OCI-LY7 (cell line): ENCODE measurements at regions not wholly inside any gene's neighbourhood (a gene's known extent, or its start where the extent isn't known, plus 50 kb on each side); places are given as distances from the start of the nearest gene placed in this dataset.

Experiments
- BruUV-seq: library from RNA; stranded (reverse); fragments of 400-500 nt; replicated peaks from 2 replicates; lab custom pipeline; 2021; lab: Mats Ljungman, UMichigan
- CTCF ChIA-PET: fragments of 300-600 bp; sonication (Branson Sonifier 250); formaldehyde crosslinking; loops from one replicate; lab custom pipeline; 2022; ENCODE audit warnings: antibody characterized with exemption; ENCODE audit not compliant: unreplicated experiment; lab: Charles Lee
- POLR2A ChIA-PET: fragments of 300-600 bp; sonication (Branson Sonifier 250); formaldehyde crosslinking; loops from one replicate; lab custom pipeline; 2022; ENCODE audit warnings: antibody characterized with exemption; lab: Charles Lee
- DNase-seq: peaks from one replicate; pipeline ENCODE4 v3.0.0-alpha.2; 2015; ENCODE audit warnings: low spot score
- H2AFZ ChIP-seq: fragments of 200-600 bp; sonication (generic), shearing (Covaris generic); 2 replicates; pipeline ENCODE4 v1.6.1; 2014; ENCODE audit warnings: mild to moderate bottlenecking, antibody characterized with exemption, low read length, moderate library complexity
- H3K27ac ChIP-seq: fragments of 200-600 bp; sonication (generic); 2 replicates; pipeline ENCODE4 v1.5.1; 2014; ENCODE audit warnings: mixed run types, low read depth, mild to moderate bottlenecking, moderate library complexity, low read length, inconsistent platforms; ENCODE audit not compliant: poor library complexity, severe bottlenecking
- H3K36me3 ChIP-seq: fragments of 200-600 bp; sonication (generic); 2 replicates; pipeline ENCODE4 v1.6.1; 2014; ENCODE audit warnings: mild to moderate bottlenecking, antibody characterized with exemption, low read length, moderate library complexity, mixed read lengths; ENCODE audit not compliant: insufficient read depth
- H3K4me1 ChIP-seq: fragments of 200-600 bp; sonication (generic); 2 replicates; pipeline ENCODE4 v1.5.1; 2014; ENCODE audit warnings: mild to moderate bottlenecking, low read length; ENCODE audit not compliant: insufficient read depth, poor library complexity, severe bottlenecking
- H3K4me2 ChIP-seq: fragments of 200-600 bp; sonication (generic); 2 replicates; pipeline ENCODE4 v1.6.1; 2014; ENCODE audit warnings: mild to moderate bottlenecking, low read length
- H3K4me3 ChIP-seq: fragments of 200-600 bp; sonication (generic); 2 replicates; pipeline ENCODE4 v1.5.1; 2014; ENCODE audit warnings: mild to moderate bottlenecking, low read depth, low read length; ENCODE audit not compliant: poor library complexity, severe bottlenecking
- H3K79me2 ChIP-seq: fragments of 200-600 bp; sonication (generic); 2 replicates; pipeline ENCODE4 v1.6.1; 2016; ENCODE audit warnings: low read depth, mild to moderate bottlenecking, low read length, moderate library complexity, mixed read lengths; ENCODE audit not compliant: insufficient read depth
- H3K9me2 ChIP-seq: fragments of 200-600 bp; sonication (generic); 2 replicates; pipeline ENCODE4 v1.6.1; 2016; ENCODE audit warnings: mild to moderate bottlenecking, low read length, mixed read lengths; ENCODE audit not compliant: insufficient read depth
- H3K9me3 ChIP-seq: fragments of 200-600 bp; sonication (generic); 2 replicates; pipeline ENCODE4 v1.6.1; 2014; ENCODE audit warnings: mild to moderate bottlenecking, mixed run types, low read length, mixed read lengths
- H4K20me1 ChIP-seq: fragments of 200-600 bp; sonication (generic); 2 replicates; pipeline ENCODE4 v1.6.1; 2014; ENCODE audit warnings: mild to moderate bottlenecking, antibody characterized with exemption, low read length, moderate library complexity, mixed read lengths; ENCODE audit not compliant: insufficient read depth
- CTCF ChIP-seq: fragments of 200-600 bp; sonication (generic); conservative IDR thresholded peaks from 2 replicates; pipeline ENCODE4 v1.5.1; 2014; ENCODE audit warnings: mild to moderate bottlenecking, antibody characterized with exemption, low read length, moderate library complexity, mixed read lengths
- EZH2phosphoT487 ChIP-seq: fragments of 200-600 bp; sonication (generic); IDR thresholded peaks from 2 replicates; pipeline ENCODE4 v1.6.1; 2018; ENCODE audit warnings: low read depth, borderline replicate concordance, mild to moderate bottlenecking, mixed run types, antibody characterized with exemption, low read length, moderate library complexity, mixed read lengths
- intact Hi-C: fragments of 100-400 bp; cut with micrococcal nuclease; formaldehyde crosslinking; loops from one replicate; pipeline ENCODE4 v1.10.0; 2022; ENCODE audit not compliant: unreplicated experiment

DNA sequence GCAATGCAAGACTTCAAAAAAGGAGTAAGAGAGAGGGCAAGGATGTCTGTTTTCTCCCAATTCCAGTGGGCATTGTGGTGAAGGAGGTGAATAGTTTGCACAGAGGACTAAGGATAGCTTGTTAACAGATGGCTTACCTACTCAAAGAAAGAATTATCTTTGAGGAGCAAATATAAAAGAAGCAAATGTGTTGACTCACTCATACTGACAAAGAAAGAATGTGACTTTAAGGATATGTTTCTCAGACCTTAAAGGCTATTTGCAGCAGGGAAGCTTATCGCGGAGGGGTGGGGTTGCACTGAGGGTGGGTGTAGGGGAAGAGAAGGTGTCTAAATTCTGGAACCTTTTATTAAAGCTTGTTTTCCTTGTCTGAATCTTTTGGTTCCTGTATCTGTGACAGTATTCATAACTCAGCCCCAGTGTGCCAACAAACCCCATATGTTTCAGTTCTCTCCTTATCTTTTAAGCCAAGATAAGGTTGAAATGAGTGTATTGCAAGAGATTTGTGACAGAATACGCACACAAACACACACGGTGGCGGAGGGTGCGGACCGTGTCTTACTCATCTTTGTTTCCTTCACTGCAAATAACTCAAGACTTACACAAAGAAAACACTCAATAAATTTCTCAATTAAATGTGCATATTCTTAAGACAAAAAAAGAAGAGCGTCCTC lies 146.4 kb upstream of the ARID2 start:
- ChIA-PET POLR2A (no interaction called here), CTCF (interaction anchor here (0.6 kb wide), 1 partner anchor 36 kb away, joined by 5 read pairs; no protein-coding TSS in a partner anchor)
- Histone ChIP-seq H3K4me3 (no peak overlapping the region), H2AFZ (no peak overlapping the region), H4K20me1 (no peaks in the 10 kb centered on the region), H3K9me2 (no peaks in the 10 kb centered on the region), H3K27ac (no peak overlapping the region), H3K4me1 (no peaks in the 10 kb centered on the region), H3K79me2 (no peaks in the 10 kb centered on the region), H3K36me3 (no peaks in the 10 kb centered on the region), H3K9me3 (no peaks in the 10 kb centered on the region), H3K4me2 (no peak overlapping the region)
- TF ChIP-seq CTCF (no peak), EZH2phosphoT487 (no peak)
- no TSS peak for BruUV-seq
- intact Hi-C loops: no loop called here
- no peak for DNase-seq

DNA sequence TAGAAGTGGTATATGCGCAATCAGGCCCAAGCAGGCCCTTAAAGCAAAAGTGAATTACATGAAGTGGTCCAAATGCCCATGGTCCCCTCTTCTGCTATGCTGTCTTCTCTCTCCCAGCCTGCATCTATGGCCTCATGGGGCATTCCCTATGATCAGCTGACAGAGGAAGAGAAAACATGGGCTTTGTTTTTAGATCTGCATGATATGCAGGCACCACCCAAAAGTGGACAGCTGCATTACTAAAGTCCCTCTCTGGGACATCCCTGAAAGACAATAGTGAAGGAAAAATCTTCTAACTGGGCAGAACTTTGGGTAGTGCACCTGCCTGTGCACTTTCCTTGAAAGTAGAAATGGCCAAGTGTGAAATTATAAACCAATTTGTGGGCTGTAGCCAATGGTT lies 145.2 kb upstream of the ARID2 start:
- Histone ChIP-seq H3K79me2 (no peaks in the 10 kb centered on the region), H2AFZ (no peak overlapping the region), H3K27ac (no peak overlapping the region), H3K9me2 (no peaks in the 10 kb centered on the region), H3K4me1 (no peaks in the 10 kb centered on the region), H3K4me3 (no peak overlapping the region), H3K4me2 (no peak overlapping the region), H3K9me3 (no peaks in the 10 kb centered on the region), H4K20me1 (no peaks in the 10 kb centered on the region), H3K36me3 (no peaks in the 10 kb centered on the region)
- no peak for TF ChIP-seq EZH2phosphoT487
- no peak for TF ChIP-seq CTCF
- BruUV-seq: no TSS peak
- ChIA-PET CTCF (no interaction called here), POLR2A (interaction anchor here (0.6 kb wide), 1 partner anchor 77 kb away, joined by 4 read pairs; no protein-coding TSS in a partner anchor)
- DNase-seq: no peak
- intact Hi-C loops: no loop called here

- Histone ChIP-seq H3K79me2 (no peaks in the 10 kb centered on the region), H3K9me3 (no peaks in the 10 kb centered on the region), H3K4me3 (no peak overlapping the region), H3K4me1 (no peaks in the 10 kb centered on the region), H3K27ac (no peak overlapping the region), H2AFZ (no peak overlapping the region), H4K20me1 (no peaks in the 10 kb centered on the region), H3K4me2 (no peak overlapping the region), H3K9me2 (no peaks in the 10 kb centered on the region), H3K36me3 (no peaks in the 10 kb centered on the region)
- CTCF ChIA-PET: no interaction called here
- intact Hi-C loops: no loop called here
- POLR2A ChIA-PET: interaction anchor here (0.5 kb wide), 1 partner anchor 8 kb away, joined by 3 read pairs; no protein-coding TSS in a partner anchor
- TF ChIP-seq EZH2phosphoT487: no peak
- TF ChIP-seq CTCF: no peak
- BruUV-seq: no TSS peak
- no peak for DNase-seq
Observed at GRCh38 chr12:45585522-45586230, 143.8 kb upstream of the ARID2 start.
